PC-9 (cell line): ENCODE measurements at regions not wholly inside any gene's neighbourhood (a gene's known extent, or its start where the extent isn't known, plus 50 kb on each side); places are given as distances from the start of the nearest gene placed in this dataset.

Source experiments
- EZH2 ChIP-seq: fragments of 200-600 bp; sonication (generic); IDR thresholded peaks from 2 replicates; pipeline ENCODE4 v1.8.0; 2017; ENCODE audit warnings: antibody characterized with exemption, low read depth
- TF ChIP-seq, protein P1 (sequence below): fragments of 200-600 bp; sonication (generic); conservative IDR thresholded peaks from 2 replicates; pipeline ENCODE4 v1.6.1; 2017; ENCODE audit warnings: mixed run types, antibody characterized with exemption, mild to moderate bottlenecking, moderate library complexity

DNA sequence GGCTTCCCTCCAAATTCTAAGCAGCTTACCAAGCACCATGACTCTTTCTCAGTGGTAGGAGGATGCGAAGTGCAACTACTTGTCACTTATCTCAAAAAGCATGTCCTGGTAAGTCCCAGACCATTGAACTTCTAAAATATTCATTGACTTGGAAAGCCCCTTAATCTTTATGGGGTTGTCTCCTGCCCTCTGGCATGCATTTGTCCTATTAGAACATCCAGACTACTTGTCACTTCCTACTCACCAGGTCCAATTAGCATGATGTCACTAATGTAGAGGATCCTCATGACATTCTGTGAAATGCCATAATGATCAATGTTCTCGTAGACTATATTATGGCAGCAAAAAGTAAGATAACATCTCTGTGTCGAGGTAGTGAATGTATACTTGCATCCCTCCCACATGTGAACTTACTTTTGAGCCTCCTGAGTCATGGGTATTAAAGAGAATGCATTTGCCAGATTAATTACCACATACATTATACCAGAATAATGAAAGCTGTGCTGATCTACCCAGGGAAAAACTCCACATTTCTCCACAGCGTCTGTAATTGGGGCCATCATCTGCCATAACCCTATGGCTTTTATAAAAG is 63.5 kb upstream of the RAD23B start:
- TF ChIP-seq, protein P1, sequence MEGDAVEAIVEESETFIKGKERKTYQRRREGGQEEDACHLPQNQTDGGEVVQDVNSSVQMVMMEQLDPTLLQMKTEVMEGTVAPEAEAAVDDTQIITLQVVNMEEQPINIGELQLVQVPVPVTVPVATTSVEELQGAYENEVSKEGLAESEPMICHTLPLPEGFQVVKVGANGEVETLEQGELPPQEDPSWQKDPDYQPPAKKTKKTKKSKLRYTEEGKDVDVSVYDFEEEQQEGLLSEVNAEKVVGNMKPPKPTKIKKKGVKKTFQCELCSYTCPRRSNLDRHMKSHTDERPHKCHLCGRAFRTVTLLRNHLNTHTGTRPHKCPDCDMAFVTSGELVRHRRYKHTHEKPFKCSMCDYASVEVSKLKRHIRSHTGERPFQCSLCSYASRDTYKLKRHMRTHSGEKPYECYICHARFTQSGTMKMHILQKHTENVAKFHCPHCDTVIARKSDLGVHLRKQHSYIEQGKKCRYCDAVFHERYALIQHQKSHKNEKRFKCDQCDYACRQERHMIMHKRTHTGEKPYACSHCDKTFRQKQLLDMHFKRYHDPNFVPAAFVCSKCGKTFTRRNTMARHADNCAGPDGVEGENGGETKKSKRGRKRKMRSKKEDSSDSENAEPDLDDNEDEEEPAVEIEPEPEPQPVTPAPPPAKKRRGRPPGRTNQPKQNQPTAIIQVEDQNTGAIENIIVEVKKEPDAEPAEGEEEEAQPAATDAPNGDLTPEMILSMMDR, result no peak
- TF ChIP-seq EZH2, result no peak
